ENCODE measurements at regions not wholly inside any gene's neighbourhood (a gene's known extent, or its start where the extent isn't known, plus 50 kb on each side); places are given as distances from the start of the nearest gene placed in this dataset.

DNA sequence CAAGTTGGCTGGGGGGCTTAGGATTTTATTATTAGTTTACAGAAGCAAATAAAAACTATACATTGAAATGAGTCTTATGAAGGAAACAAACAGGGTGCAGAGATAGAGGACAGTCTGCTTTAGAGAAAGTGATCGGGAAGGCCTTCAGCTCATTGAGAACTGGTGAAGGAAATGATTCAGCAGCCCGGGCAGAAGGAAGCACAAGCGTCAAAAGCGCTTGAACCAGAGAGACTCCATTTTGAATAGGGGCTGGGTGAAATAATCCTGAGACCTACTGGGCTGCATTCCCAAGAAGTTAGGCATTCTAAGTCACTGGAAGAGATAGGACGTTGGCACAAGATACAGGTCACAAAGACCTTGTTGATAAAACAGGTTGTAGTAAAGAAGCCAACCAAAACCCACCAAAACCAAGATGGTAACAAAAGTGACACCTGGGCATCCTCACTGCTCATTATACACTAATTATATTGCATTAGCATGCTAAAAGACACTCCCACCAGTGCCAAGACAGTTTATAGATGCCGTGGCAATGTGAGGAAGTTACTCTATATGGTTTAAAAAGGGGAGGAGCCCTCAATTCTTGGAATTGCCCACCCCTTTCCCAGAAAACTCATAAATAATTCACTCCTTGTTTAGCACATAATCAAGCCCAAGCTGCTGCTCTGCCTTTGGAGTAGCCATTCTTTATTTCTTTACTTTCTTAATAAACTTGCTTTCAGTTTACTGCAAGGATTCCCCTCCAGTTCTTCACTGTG lies 83.1 kb upstream of the MPP7 start:
- TF ChIP-seq, protein P1, sequence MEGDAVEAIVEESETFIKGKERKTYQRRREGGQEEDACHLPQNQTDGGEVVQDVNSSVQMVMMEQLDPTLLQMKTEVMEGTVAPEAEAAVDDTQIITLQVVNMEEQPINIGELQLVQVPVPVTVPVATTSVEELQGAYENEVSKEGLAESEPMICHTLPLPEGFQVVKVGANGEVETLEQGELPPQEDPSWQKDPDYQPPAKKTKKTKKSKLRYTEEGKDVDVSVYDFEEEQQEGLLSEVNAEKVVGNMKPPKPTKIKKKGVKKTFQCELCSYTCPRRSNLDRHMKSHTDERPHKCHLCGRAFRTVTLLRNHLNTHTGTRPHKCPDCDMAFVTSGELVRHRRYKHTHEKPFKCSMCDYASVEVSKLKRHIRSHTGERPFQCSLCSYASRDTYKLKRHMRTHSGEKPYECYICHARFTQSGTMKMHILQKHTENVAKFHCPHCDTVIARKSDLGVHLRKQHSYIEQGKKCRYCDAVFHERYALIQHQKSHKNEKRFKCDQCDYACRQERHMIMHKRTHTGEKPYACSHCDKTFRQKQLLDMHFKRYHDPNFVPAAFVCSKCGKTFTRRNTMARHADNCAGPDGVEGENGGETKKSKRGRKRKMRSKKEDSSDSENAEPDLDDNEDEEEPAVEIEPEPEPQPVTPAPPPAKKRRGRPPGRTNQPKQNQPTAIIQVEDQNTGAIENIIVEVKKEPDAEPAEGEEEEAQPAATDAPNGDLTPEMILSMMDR (IDR thresholded peaks at IDR 0.05; ENCODE audit: poor library complexity, severe bottlenecking), result no peak
- TF ChIP-seq EZH2 (IDR thresholded peaks at IDR 0.05; ENCODE audit: borderline replicate concordance, insufficient read depth, low read length, poor library complexity, severe bottlenecking) (no peak), POLR2AphosphoS5 (IDR thresholded peaks at IDR 0.05) (no peak)
